Liver (tissue), 8 donors: ENCODE measurements at regions not wholly inside any gene's neighbourhood (a gene's known extent, or its start where the extent isn't known, plus 50 kb on each side); places are given as distances from the start of the nearest gene placed in this dataset.

Source experiments
- DNase-seq: peaks from one replicate; pipeline ENCODE4 v3.0.0-alpha.2; 2017; ENCODE audit warnings: low spot score
- H3K27ac ChIP-seq, 2 donors: one replicate each; pipeline ENCODE4 v1.7.0; 2013; ENCODE audit warnings: inconsistent platforms in 2 of 2, low read length in 2 of 2, control low read depth in 1 of 2, low read depth in 1 of 2, mild to moderate bottlenecking in 1 of 2
- H3K27me3 ChIP-seq, 4 donors: one replicate each; pipeline versions ENCODE4 v1.6.1 to v1.7.0; 2013; ENCODE audit warnings: low read length in 3 of 4, inconsistent platforms in 1 of 4, mild to moderate bottlenecking in 1 of 4, moderate library complexity in 1 of 4; ENCODE audit not compliant: control insufficient read depth in 4 of 4, insufficient read depth in 4 of 4
- H3K36me3 ChIP-seq, 4 donors: one replicate each; pipeline versions ENCODE4 v1.6.1 to v1.7.0; 2013; ENCODE audit warnings: low read length in 3 of 4, mild to moderate bottlenecking in 3 of 4, low read depth in 1 of 4, moderate library complexity in 1 of 4; ENCODE audit not compliant: control insufficient read depth in 4 of 4, insufficient read depth in 3 of 4
- H3K4me1 ChIP-seq, 4 donors: one replicate each; pipeline versions ENCODE4 v1.6.1 to v1.7.0; 2013; ENCODE audit warnings: low read length in 3 of 4, mild to moderate bottlenecking in 3 of 4, moderate library complexity in 1 of 4; ENCODE audit not compliant: control insufficient read depth in 4 of 4, insufficient read depth in 4 of 4
- H3K4me3 ChIP-seq, 3 donors: one replicate each; pipeline versions ENCODE4 v1.6.1 to v1.7.0; 2013; ENCODE audit warnings: low read length in 3 of 3, control low read depth in 1 of 3, low read depth in 1 of 3, mild to moderate bottlenecking in 1 of 3
- H3K9ac ChIP-seq, 2 donors: one replicate each; pipeline ENCODE4 v1.7.0; 2013; ENCODE audit warnings: low read length in 2 of 2, mild to moderate bottlenecking in 2 of 2, moderate library complexity in 2 of 2, control low read depth in 1 of 2, low read depth in 1 of 2
- H3K9me3 ChIP-seq, 4 donors: one replicate each; pipeline versions ENCODE4 v1.6.1 to v1.7.0; 2013; ENCODE audit warnings: low read length in 3 of 4; ENCODE audit not compliant: control insufficient read depth in 4 of 4
- ATF3 ChIP-seq: IDR thresholded peaks from 2 replicates; pipeline ENCODE4 v1.6.1; 2016; ENCODE audit warnings: antibody characterized with exemption
- EGR1 ChIP-seq, 2 donors: IDR thresholded peaks; 2 replicates each; pipeline ENCODE4 v1.6.1; 2016 to 2018; ENCODE audit warnings: antibody characterized with exemption in 2 of 2, low read depth in 2 of 2
- GABPA ChIP-seq, 2 donors: IDR thresholded peaks in 1 of 2; conservative IDR thresholded peaks in 1 of 2; 2 replicates each; pipeline ENCODE4 v1.6.1; 2016; ENCODE audit warnings: antibody characterized with exemption in 2 of 2, mild to moderate bottlenecking in 1 of 2, moderate library complexity in 1 of 2
- HNF4A ChIP-seq, 2 donors: conservative IDR thresholded peaks; 2 replicates each; pipeline ENCODE4 v1.6.1; 2016; ENCODE audit warnings: antibody characterized with exemption in 2 of 2, mild to moderate bottlenecking in 2 of 2
- HNF4G ChIP-seq: IDR thresholded peaks from 2 replicates; pipeline ENCODE4 v1.6.1; 2016; ENCODE audit warnings: antibody characterized with exemption
- JUND ChIP-seq, 2 donors: IDR thresholded peaks; 2 replicates each; pipeline ENCODE4 v1.6.1; 2016; ENCODE audit warnings: antibody characterized with exemption in 2 of 2
- MAX ChIP-seq: IDR thresholded peaks from 2 replicates; pipeline ENCODE4 v1.6.1; 2016; ENCODE audit warnings: antibody characterized with exemption
- NR2F2 ChIP-seq: IDR thresholded peaks from 2 replicates; pipeline ENCODE4 v1.6.1; 2016; ENCODE audit warnings: antibody characterized with exemption
- RXRA ChIP-seq, 2 donors: IDR thresholded peaks; 2 replicates each; pipeline ENCODE4 v1.6.1; 2017 to 2018; ENCODE audit warnings: antibody characterized with exemption in 2 of 2, mild to moderate bottlenecking in 1 of 2
- SP1 ChIP-seq: IDR thresholded peaks from 2 replicates; pipeline ENCODE4 v1.6.1; 2018; ENCODE audit warnings: antibody characterized with exemption, mild to moderate bottlenecking
- TAF1 ChIP-seq: conservative IDR thresholded peaks from 2 replicates; pipeline ENCODE4 v1.6.1; 2016; ENCODE audit warnings: antibody characterized with exemption, mild to moderate bottlenecking
- ZBTB33 ChIP-seq: IDR thresholded peaks from 2 replicates; pipeline ENCODE4 v1.6.1; 2016; ENCODE audit warnings: antibody characterized with exemption
- WGBS: extraction: QIAGEN DNeasy Blood & Tissue Kit; methylation state at CpG from one replicate; pipeline ENCODE4 v1.1.7; 2013; 5-methylcytosine and 5-hydroxymethylcytosine counted together
- TF ChIP-seq, protein P1 (sequence below): IDR thresholded peaks from 2 replicates; pipeline ENCODE4 v1.6.1; 2016; ENCODE audit warnings: antibody characterized with exemption, mild to moderate bottlenecking
- TF ChIP-seq, protein P2 (sequence below): fragments of 150-350 bp; IDR thresholded peaks from 2 replicates; pipeline ENCODE4 v1.5.1; 2017; ENCODE audit warnings: improper control_type of control experiment, low read depth, low read length; ENCODE audit not compliant: missing input control
- donor health status: healthy.
- donor health status: healthy.
- donor health status: healthy.
- donor health status: healthy.
- donor health status: healthy.

DNA sequence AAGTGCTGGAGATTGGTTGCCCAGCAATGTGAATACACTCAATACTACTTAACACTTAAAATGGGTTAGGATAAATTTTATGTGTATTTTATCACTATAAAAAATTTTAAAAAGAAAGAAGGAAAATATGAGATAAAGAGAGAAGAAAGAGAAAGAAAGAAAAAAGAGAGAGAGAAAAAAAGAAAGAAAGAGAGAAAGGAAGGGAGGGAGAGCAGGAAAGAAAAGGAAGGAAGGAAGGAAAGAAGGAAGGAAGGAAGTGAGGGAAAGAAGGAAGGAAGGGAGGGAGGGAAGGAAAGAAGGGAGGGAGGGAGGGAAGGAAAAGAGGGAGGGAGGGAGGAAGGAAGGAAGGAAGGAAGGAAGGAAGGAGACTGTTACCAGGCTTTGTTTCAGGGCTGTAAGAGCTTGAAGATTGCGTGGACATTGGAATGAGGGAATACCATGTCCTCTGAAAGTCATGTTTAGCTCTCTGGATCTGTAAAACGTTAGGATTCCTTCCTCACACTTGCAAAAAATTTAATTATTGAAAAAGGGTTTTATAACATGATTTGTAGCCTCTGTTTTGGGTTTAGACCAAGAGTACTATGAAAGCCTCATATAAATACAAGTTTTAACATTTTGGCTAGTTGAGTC lies 152.3 kb upstream of the DAP start (continued):
- TF ChIP-seq ZBTB33: no peak
- no peak for TF ChIP-seq EGR1 (IDR thresholded peaks at IDR 0.05; ENCODE audit: low read depth in 2 of 2)
- TF ChIP-seq JUND (IDR thresholded peaks at IDR 0.05): no peak

DNA sequence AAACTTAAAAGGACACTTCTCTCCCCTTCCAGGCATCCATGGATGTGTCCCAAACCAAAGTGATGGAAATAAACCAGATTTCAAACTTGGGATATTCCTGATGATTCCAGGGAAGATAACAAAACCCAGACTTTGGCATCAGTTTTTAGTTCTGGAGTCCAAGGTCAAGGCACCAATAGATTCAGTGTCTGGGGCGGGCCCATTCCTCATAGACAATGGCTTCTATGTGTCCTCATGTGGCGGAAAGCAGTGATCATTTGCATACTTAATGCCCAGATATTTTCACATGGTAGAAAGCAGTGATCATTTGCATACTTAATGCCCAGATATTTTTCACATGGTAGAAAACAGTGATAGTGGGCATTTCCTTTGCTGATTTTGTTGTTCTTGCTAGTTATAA lies 151.4 kb upstream of the DAP start:
- Histone ChIP-seq H3K4me3 (no peak overlapping the region), H3K27ac (no peak overlapping the region), H3K9me3 (no peaks in the 10 kb centered on the region), H3K9ac (no peak overlapping the region), H3K36me3 (no peaks in the 10 kb centered on the region), H3K4me1 (no peaks in the 10 kb centered on the region), H3K27me3 (no peaks in the 10 kb centered on the region)
- 93% methylated on average over 2 of the region's 2 CpGs for WGBS
- no peak for DNase-seq
- TF ChIP-seq, protein P1, sequence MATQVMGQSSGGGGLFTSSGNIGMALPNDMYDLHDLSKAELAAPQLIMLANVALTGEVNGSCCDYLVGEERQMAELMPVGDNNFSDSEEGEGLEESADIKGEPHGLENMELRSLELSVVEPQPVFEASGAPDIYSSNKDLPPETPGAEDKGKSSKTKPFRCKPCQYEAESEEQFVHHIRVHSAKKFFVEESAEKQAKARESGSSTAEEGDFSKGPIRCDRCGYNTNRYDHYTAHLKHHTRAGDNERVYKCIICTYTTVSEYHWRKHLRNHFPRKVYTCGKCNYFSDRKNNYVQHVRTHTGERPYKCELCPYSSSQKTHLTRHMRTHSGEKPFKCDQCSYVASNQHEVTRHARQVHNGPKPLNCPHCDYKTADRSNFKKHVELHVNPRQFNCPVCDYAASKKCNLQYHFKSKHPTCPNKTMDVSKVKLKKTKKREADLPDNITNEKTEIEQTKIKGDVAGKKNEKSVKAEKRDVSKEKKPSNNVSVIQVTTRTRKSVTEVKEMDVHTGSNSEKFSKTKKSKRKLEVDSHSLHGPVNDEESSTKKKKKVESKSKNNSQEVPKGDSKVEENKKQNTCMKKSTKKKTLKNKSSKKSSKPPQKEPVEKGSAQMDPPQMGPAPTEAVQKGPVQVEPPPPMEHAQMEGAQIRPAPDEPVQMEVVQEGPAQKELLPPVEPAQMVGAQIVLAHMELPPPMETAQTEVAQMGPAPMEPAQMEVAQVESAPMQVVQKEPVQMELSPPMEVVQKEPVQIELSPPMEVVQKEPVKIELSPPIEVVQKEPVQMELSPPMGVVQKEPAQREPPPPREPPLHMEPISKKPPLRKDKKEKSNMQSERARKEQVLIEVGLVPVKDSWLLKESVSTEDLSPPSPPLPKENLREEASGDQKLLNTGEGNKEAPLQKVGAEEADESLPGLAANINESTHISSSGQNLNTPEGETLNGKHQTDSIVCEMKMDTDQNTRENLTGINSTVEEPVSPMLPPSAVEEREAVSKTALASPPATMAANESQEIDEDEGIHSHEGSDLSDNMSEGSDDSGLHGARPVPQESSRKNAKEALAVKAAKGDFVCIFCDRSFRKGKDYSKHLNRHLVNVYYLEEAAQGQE: no peak
- TF ChIP-seq TAF1 (no peak), ZBTB33 (no peak), SP1 (no peak), HNF4G (no peak), NR2F2 (no peak), ATF3 (no peak), GABPA (IDR thresholded peaks at IDR 0.05 in 1 of 2, conservative IDR thresholded peaks at IDR 0.05 in 1 of 2) (no peak), MAX (no peak), JUND (IDR thresholded peaks at IDR 0.05) (no peak), RXRA (IDR thresholded peaks at IDR 0.05) (no peak), HNF4A (conservative IDR thresholded peaks at IDR 0.05) (no peak)
- TF ChIP-seq, protein P2, sequence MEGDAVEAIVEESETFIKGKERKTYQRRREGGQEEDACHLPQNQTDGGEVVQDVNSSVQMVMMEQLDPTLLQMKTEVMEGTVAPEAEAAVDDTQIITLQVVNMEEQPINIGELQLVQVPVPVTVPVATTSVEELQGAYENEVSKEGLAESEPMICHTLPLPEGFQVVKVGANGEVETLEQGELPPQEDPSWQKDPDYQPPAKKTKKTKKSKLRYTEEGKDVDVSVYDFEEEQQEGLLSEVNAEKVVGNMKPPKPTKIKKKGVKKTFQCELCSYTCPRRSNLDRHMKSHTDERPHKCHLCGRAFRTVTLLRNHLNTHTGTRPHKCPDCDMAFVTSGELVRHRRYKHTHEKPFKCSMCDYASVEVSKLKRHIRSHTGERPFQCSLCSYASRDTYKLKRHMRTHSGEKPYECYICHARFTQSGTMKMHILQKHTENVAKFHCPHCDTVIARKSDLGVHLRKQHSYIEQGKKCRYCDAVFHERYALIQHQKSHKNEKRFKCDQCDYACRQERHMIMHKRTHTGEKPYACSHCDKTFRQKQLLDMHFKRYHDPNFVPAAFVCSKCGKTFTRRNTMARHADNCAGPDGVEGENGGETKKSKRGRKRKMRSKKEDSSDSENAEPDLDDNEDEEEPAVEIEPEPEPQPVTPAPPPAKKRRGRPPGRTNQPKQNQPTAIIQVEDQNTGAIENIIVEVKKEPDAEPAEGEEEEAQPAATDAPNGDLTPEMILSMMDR: no peak
